ENCODE measurements at regions not wholly inside any gene's neighbourhood (a gene's known extent, or its start where the extent isn't known, plus 50 kb on each side); places are given as distances from the start of the nearest gene placed in this dataset.
"Not testable (repeated sequence)": the region's sequence is repeated elsewhere in the genome, so short reads cannot be mapped to it uniquely, and the experiment has no call there.

GRCh38 chr13:18194631-18195364 is 986.8 kb downstream of the TUBA3C start:
- intact Hi-C loops (cut with DNase I); DNase-seq (ENCODE audit: missing footprints): not testable (repeated sequence)
- ATAC-seq: peak; percentile 49

DNA sequence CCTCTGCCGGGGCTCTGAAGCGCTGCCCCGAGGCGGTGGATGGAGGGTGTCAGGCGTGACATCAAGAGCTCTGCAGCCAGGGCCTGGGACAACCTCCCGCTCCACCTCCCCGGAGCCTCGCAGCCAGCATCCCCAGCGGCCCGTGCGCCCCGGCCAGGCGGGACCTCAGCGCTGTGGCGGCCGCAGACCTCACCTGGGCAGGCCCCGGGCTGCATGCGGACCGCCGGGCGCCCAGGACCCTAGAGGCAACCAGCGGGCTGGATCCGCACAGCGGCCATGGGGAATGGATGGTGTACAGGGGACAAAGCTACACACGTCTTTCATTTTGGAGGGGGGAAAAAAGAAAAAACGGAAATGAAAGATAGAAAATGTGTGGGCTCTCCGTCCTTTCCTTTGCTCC is 987.5 kb downstream of the TUBA3C start:
- DNase-seq (ENCODE audit: missing footprints); intact Hi-C loops (cut with DNase I): not testable (repeated sequence)
- ATAC-seq: peak; percentile 30

All from Right ventricle myocardium inferior (tissue), 1 donor.